SK-N-SH (cell line): ENCODE measurements at regions not wholly inside any gene's neighbourhood (a gene's known extent, or its start where the extent isn't known, plus 50 kb on each side); places are given as distances from the start of the nearest gene placed in this dataset.
A peak's percentile ranks its signal among the peaks of the same experiment; 100 is the strongest.

Experiments
- CTCF ChIA-PET: fragments of 300-600, 350-600 bp; formaldehyde crosslinking; extraction: SDS; loops from one replicate; lab custom pipeline; 2021; lab: Yijun Ruan, JAX
- POLR2A ChIA-PET: fragments of 350-600 bp; sonication (Branson Sonifier 250); formaldehyde crosslinking; extraction: SDS; loops from one replicate; lab custom pipeline; 2020; ENCODE audit warnings: antibody characterized with exemption, inconsistent platforms; lab: Yijun Ruan, JAX
- DNase-seq: peaks from one replicate; pipeline ENCODE4 v3.0.0; 2012
- H2AFZ ChIP-seq: fragments of 200-600 bp; sonication (generic); 2 replicates; pipeline ENCODE4 v1.8.1; 2016; ENCODE audit warnings: antibody characterized with exemption, mild to moderate bottlenecking, low read depth
- H3F3A ChIP-seq: fragments of 200-600 bp; sonication (generic); replicated peaks from 2 replicates; pipeline ENCODE3; 2016; ENCODE audit warnings: antibody characterized with exemption, mild to moderate bottlenecking; ENCODE audit not compliant: insufficient read depth
- H3K27ac ChIP-seq, 2 experiments: fragments of 200-500 bp in 1 of 2; fragments of 200-600 bp in 1 of 2; sonication (Bioruptor generic) in 1 of 2; sonication (generic), shearing (Covaris generic) in 1 of 2; 2 replicates each; pipeline versions ENCODE4 v1.5.1 to v1.6.1; 2014 to 2016; ENCODE audit warnings: low read depth in 2 of 2, inconsistent platforms in 1 of 2, low read length in 1 of 2, mild to moderate bottlenecking in 1 of 2, mixed read lengths in 1 of 2
- H3K27me3 ChIP-seq: fragments of 200-600 bp; sonication (generic), shearing (Covaris generic); 2 replicates; pipeline ENCODE4 v1.6.1; 2016; ENCODE audit warnings: mixed run types; ENCODE audit not compliant: insufficient read depth
- H3K36me3 ChIP-seq, 2 experiments: fragments of 200-500 bp in 1 of 2; fragments of 200-600 bp in 1 of 2; sonication (Bioruptor generic) in 1 of 2; sonication (generic) in 1 of 2; replicated peaks in 1 of 2; 2 replicates each; pipeline versions ENCODE3 to v1.5.1; 2014 to 2016; ENCODE audit warnings: low read length in 1 of 2, mild to moderate bottlenecking in 1 of 2; ENCODE audit not compliant: insufficient read depth in 2 of 2, control insufficient read depth in 1 of 2
- H3K4me1 ChIP-seq, 2 experiments: fragments of 200-500 bp in 1 of 2; fragments of 200-600 bp in 1 of 2; sonication (Bioruptor generic) in 1 of 2; sonication (generic), shearing (Covaris generic) in 1 of 2; 2 replicates each; pipeline versions ENCODE4 v1.5.1 to v1.6.1; 2014 to 2016; ENCODE audit warnings: low read depth in 1 of 2, low read length in 1 of 2, mixed run types in 1 of 2; ENCODE audit not compliant: insufficient read depth in 2 of 2, control insufficient read depth in 1 of 2
- H3K4me2 ChIP-seq: fragments of 200-600 bp; sonication (generic), shearing (Covaris generic); 2 replicates; pipeline ENCODE4 v1.6.1; 2017; ENCODE audit warnings: mixed run types
- H3K4me3 ChIP-seq, 2 experiments: fragments of 200-500 bp in 1 of 2; fragments of 200-600 bp in 1 of 2; sonication (Bioruptor generic) in 1 of 2; sonication (generic), shearing (Covaris generic) in 1 of 2; 2 replicates each; pipeline versions ENCODE4 v1.5.1 to v1.8.1; 2014 to 2016; ENCODE audit warnings: low read depth in 2 of 2, inconsistent platforms in 1 of 2, low read length in 1 of 2, mild to moderate bottlenecking in 1 of 2, mixed read lengths in 1 of 2, moderate library complexity in 1 of 2
- H3K79me2 ChIP-seq: fragments of 200-600 bp; sonication (generic); 2 replicates; pipeline ENCODE4 v1.8.1; 2017; ENCODE audit warnings: mild to moderate bottlenecking; ENCODE audit not compliant: insufficient read depth
- H3K9ac ChIP-seq: fragments of 200-600 bp; sonication (generic); 2 replicates; pipeline ENCODE4 v1.6.1; 2017; ENCODE audit warnings: mixed run types
- H3K9me2 ChIP-seq: fragments of 200-600 bp; sonication (generic); 2 replicates; pipeline ENCODE4 v1.6.1; 2017; ENCODE audit warnings: mixed run types
- H3K9me3 ChIP-seq: fragments of 200-600 bp; sonication (generic); 2 replicates; pipeline ENCODE4 v1.6.1; 2017; ENCODE audit warnings: mixed run types, mild to moderate bottlenecking, moderate library complexity
- H4K20me1 ChIP-seq: fragments of 200-600 bp; sonication (generic); 2 replicates; pipeline ENCODE4 v1.6.1; 2017; ENCODE audit warnings: mild to moderate bottlenecking, mixed run types; ENCODE audit not compliant: insufficient read depth
- EP300 ChIP-seq, 2 experiments: IDR thresholded peaks; 2 replicates each; pipeline versions ENCODE4 v1.4.0 to v1.6.1; 2012; ENCODE audit warnings: borderline replicate concordance in 1 of 2, low read depth in 1 of 2, low read length in 1 of 2
- EZH2phosphoT487 ChIP-seq: fragments of 200-600 bp; sonication (generic); IDR thresholded peaks from 2 replicates; pipeline ENCODE4 v1.6.1; 2017; ENCODE audit warnings: low read depth, mixed run types, mild to moderate bottlenecking, antibody characterized with exemption, moderate library complexity, borderline replicate concordance
- FOXM1 ChIP-seq: IDR thresholded peaks from 2 replicates; pipeline ENCODE4 v1.4.0; 2012; ENCODE audit warnings: low read depth, mild to moderate bottlenecking
- GABPA ChIP-seq: IDR thresholded peaks from 2 replicates; pipeline ENCODE4 v1.4.0; 2012; ENCODE audit warnings: low read depth, mild to moderate bottlenecking
- GATA2 ChIP-seq: sonication (generic); formaldehyde crosslinking; IDR thresholded peaks from 2 replicates; pipeline ENCODE4 v1.5.0; 2020; ENCODE audit warnings: mild to moderate bottlenecking, missing genetic modification reagents
- JUND ChIP-seq: IDR thresholded peaks from 2 replicates; pipeline ENCODE4 v1.4.0; 2012
- MAX ChIP-seq: IDR thresholded peaks from 2 replicates; pipeline ENCODE4 v1.4.0; 2012; ENCODE audit warnings: low read depth
- MEF2A ChIP-seq: IDR thresholded peaks from 2 replicates; pipeline ENCODE4 v1.4.0; 2012; ENCODE audit warnings: low read depth, borderline replicate concordance
- MXI1 ChIP-seq: IDR thresholded peaks from 2 replicates; pipeline ENCODE4 v1.6.1; 2012; ENCODE audit warnings: mild to moderate bottlenecking, low read depth, low read length, improper control_type of control experiment
- NFIC ChIP-seq: IDR thresholded peaks from 2 replicates; pipeline ENCODE4 v1.4.0; 2012; ENCODE audit warnings: borderline replicate concordance
- POLR2AphosphoS5 ChIP-seq: IDR thresholded peaks from 2 replicates; pipeline ENCODE4 v1.6.1; 2012; ENCODE audit warnings: low read depth, low read length
- RAD21 ChIP-seq: IDR thresholded peaks from 2 replicates; pipeline ENCODE4 v1.6.1; 2012; ENCODE audit warnings: mild to moderate bottlenecking, low read length
- REST ChIP-seq: IDR thresholded peaks from 2 replicates; pipeline ENCODE4 v1.6.1; 2012; ENCODE audit warnings: mild to moderate bottlenecking, low read depth, low read length, moderate library complexity
- RFX5 ChIP-seq: IDR thresholded peaks from 2 replicates; pipeline ENCODE4 v1.6.1; 2012; ENCODE audit warnings: mild to moderate bottlenecking, improper control_type of control experiment, low read length
- RXRA ChIP-seq: IDR thresholded peaks from 2 replicates; pipeline ENCODE4 v1.4.0; 2012; ENCODE audit warnings: low read depth, mild to moderate bottlenecking, borderline replicate concordance
- TAF1 ChIP-seq: IDR thresholded peaks from 2 replicates; pipeline ENCODE4 v1.6.1; 2012; ENCODE audit warnings: low read depth, mild to moderate bottlenecking, low read length, moderate library complexity, borderline replicate concordance
- TCF12 ChIP-seq: IDR thresholded peaks from 2 replicates; pipeline ENCODE4 v1.4.0; 2012
- USF1 ChIP-seq: IDR thresholded peaks from 2 replicates; pipeline ENCODE4 v1.4.0; 2012; ENCODE audit warnings: low read depth, borderline replicate concordance
- USF2 ChIP-seq: fragments of 150-350 bp; IDR thresholded peaks from 2 replicates; pipeline ENCODE4 v1.6.1; 2017; ENCODE audit warnings: antibody characterized with exemption, low read length, low read depth, borderline replicate concordance
- WGBS: methylation state at CpG from one replicate; pipeline ENCODE4 v1.1.6; 2017; ENCODE audit warnings: low lambda C conversion rate; 5-methylcytosine and 5-hydroxymethylcytosine counted together

GRCh38 chr7:52669031-52669430, 366.4 kb upstream of the POM121L12 start (continued):
- TF ChIP-seq REST (no peak), RXRA (no peak)

GRCh38 chr7:52668435-52668834, 367.0 kb upstream of the POM121L12 start:
- Histone ChIP-seq H2AFZ (no peak overlapping the region), H3K4me1 (no peaks in the 10 kb centered on the region), H3K9me2 (no peaks in the 10 kb centered on the region), H4K20me1 (no peaks in the 10 kb centered on the region), H3K36me3 (no peaks in the 10 kb centered on the region), H3K27ac (no peak overlapping the region), H3K4me3 (no peak overlapping the region)
- peak; percentile 10 for DNase-seq
- WGBS = 66% methylated on average over 17 of the region's 17 CpGs
- TF ChIP-seq TCF12 (no peak), RFX5 (no peak), MEF2A (no peak), GATA2 (CRISPR knock-in tag) (no peak), EP300 (IDR thresholded peaks at IDR 0.05; ENCODE audit: borderline replicate concordance in 1 of 2, low read depth in 1 of 2, low read length in 1 of 2) (no peak), RAD21 (no peak), POLR2AphosphoS5 (no peak), GABPA (no peak), NFIC (no peak), TAF1 (no peak), FOXM1 (no peak)
- TF ChIP-seq, all 33 proteins: peak for 0
- Histone ChIP-seq H3K9ac (no peak overlapping the region), H3K9me3 (no peaks in the 10 kb centered on the region; the same call in 1 of the 2 replicates), H3K4me2 (no peak overlapping the region), H3K27me3 (no peaks in the 10 kb centered on the region), H3K79me2 (no peaks in the 10 kb centered on the region), H3F3A (no peaks in the 10 kb centered on the region)
- ChIA-PET POLR2A (no interaction called here), CTCF (no interaction called here)

GRCh38 chr7:52659178-52659577, 376.3 kb upstream of the POM121L12 start:
- Histone ChIP-seq H3K9me2 (no peaks in the 10 kb centered on the region), H3K27ac (no peak overlapping the region), H3K4me3 (no peak overlapping the region), H3K27me3 (no peaks in the 10 kb centered on the region), H3K36me3 (no peaks in the 10 kb centered on the region), H3F3A (no peaks in the 10 kb centered on the region), H4K20me1 (no peaks in the 10 kb centered on the region), H3K4me2 (no peak overlapping the region), H3K79me2 (no peaks in the 10 kb centered on the region), H3K9me3 (0 out of 2 replicates have a peak, but pooled peaks cover 3% of the 10 kb centered on the region), H3K4me1 (no peaks in the 10 kb centered on the region), H3K9ac (no peak overlapping the region), H2AFZ (no peak overlapping the region)
- 8% methylated on average over 3 of the region's 3 CpGs for WGBS
- CTCF ChIA-PET = no interaction called here
- DNase-seq = no peak
- TF ChIP-seq MAX (no peak), USF1 (no peak), EZH2phosphoT487 (no peak), RXRA (no peak), USF2 (no peak), MXI1 (no peak), REST (no peak), JUND (no peak)
- POLR2A ChIA-PET = no interaction called here
